ENCODE measurements at regions not wholly inside any gene's neighbourhood (a gene's known extent, or its start where the extent isn't known, plus 50 kb on each side); places are given as distances from the start of the nearest gene placed in this dataset.

DNA sequence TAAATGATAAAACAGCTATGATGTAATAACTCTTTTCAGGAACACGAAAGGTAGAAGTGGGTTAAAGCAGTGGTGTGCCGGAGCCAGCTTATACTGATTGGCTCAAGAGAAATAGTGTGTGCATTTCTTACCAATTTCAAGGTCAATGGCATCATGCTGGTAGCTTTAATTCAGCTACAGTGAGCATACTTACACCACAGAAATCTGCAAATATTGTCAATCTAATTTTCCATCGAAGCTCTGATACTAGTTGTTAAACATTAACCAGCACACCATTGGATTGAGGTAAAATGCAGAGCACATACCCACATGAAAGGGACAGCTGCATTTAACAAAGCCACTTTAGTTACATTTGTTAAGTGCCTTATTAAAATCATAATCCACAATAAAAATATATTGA is 225.7 kb downstream of the KCNC2 start:
- TF ChIP-seq CTCF (IDR thresholded peaks at IDR 0.05) (no peak), POLR2A (IDR thresholded peaks at IDR 0.05) (no peak)

All from thyroid gland (tissue), 4 donors.